ENCODE measurements at regions not wholly inside any gene's neighbourhood (a gene's known extent, or its start where the extent isn't known, plus 50 kb on each side); places are given as distances from the start of the nearest gene placed in this dataset.

DNA sequence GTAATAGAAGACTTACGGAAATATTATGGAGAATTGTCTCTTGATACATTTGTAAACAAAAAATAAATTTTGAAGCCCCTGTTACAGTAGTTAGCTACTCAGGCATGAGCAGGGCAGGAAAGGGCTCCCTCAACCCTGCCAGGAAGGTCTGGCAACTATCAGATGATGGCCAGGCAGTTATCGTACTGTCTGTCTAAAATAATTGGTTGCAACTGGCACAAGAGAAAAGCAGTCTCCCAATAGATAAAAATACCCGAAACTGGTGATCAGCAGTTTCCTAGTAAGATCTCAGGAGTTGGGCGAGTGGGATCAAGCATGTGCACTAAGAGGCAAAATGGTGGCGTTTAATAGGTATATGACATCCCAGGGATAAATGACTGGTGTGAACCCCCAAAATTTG lies 1336.3 kb downstream of the C4orf33 start:
- TF ChIP-seq, protein P1, sequence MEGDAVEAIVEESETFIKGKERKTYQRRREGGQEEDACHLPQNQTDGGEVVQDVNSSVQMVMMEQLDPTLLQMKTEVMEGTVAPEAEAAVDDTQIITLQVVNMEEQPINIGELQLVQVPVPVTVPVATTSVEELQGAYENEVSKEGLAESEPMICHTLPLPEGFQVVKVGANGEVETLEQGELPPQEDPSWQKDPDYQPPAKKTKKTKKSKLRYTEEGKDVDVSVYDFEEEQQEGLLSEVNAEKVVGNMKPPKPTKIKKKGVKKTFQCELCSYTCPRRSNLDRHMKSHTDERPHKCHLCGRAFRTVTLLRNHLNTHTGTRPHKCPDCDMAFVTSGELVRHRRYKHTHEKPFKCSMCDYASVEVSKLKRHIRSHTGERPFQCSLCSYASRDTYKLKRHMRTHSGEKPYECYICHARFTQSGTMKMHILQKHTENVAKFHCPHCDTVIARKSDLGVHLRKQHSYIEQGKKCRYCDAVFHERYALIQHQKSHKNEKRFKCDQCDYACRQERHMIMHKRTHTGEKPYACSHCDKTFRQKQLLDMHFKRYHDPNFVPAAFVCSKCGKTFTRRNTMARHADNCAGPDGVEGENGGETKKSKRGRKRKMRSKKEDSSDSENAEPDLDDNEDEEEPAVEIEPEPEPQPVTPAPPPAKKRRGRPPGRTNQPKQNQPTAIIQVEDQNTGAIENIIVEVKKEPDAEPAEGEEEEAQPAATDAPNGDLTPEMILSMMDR (IDR thresholded peaks at IDR 0.05; ENCODE audit: control extremely low read depth, extremely low read depth, low read depth, missing control alignments), result no peak
- ChIA-PET CTCF (no interaction called here), POLR2A (no interaction called here)
- no peak for DNase-seq (ENCODE audit: extremely low spot score)

DNA sequence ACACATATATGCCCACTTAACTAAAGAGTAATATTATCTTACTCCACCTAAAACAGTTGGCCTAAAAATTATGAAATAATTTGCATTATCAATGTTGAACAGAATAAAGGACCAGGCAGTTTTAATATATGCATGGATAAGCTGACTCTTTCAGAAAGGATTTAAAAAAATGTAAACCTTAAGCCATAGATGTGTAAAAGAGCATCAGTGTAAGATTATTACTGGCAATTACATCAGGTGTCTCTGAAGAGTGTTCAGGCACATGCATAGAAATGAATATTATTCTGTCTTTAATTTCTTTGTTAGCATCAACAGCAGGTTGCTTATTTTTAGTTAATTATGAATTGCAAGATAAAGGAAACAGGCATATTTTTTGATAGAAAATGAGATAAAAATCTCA lies 1353.8 kb downstream of the C4orf33 start:
- DNase-seq (ENCODE audit: extremely low spot score), result no peak
- TF ChIP-seq, protein P1 (IDR thresholded peaks at IDR 0.05; ENCODE audit: control extremely low read depth, extremely low read depth, low read depth, missing control alignments), result no peak
- CTCF ChIA-PET, result no interaction called here
- POLR2A ChIA-PET, result no interaction called here

GRCh38 chr4:130468340-130468739 lies 1372.4 kb downstream of the C4orf33 start:
- TF ChIP-seq, protein P1 (IDR thresholded peaks at IDR 0.05; ENCODE audit: control extremely low read depth, extremely low read depth, low read depth, missing control alignments), result no peak
- CTCF ChIA-PET, result interaction anchor here (1.0 kb wide), 1 partner anchor 8 kb away, joined by 3 read pairs; no protein-coding TSS in a partner anchor
- DNase-seq (ENCODE audit: extremely low spot score), result no peak
- POLR2A ChIA-PET, result no interaction called here

DNA sequence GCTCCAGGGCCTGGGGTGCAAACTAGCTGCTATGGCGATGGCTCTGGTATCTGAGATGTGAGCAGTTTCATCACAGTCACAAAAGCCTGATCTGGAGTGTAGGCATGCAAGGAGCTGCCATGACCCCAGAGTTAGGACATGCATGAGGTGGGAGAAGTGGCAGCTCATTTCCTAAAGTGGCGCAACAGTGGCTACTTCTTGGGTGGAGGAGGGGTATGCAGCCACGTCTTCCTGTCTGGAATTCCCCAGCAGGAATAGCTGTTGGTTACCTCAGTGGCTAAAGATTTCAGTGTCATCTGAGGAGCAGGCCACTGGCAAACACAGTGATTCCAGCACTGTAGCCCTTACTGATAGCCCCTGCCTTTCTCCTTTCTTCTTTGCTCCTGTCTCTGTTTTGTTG lies 1382.5 kb downstream of the C4orf33 start:
- CTCF ChIA-PET, result no interaction called here
- TF ChIP-seq, protein P1 (IDR thresholded peaks at IDR 0.05; ENCODE audit: control extremely low read depth, extremely low read depth, low read depth, missing control alignments), result no peak
- POLR2A ChIA-PET, result no interaction called here
- no peak for DNase-seq (ENCODE audit: extremely low spot score)

- no peak for DNase-seq (ENCODE audit: extremely low spot score)
- ChIA-PET POLR2A (no interaction called here), CTCF (no interaction called here)
- TF ChIP-seq, protein P1 (IDR thresholded peaks at IDR 0.05; ENCODE audit: control extremely low read depth, extremely low read depth, low read depth, missing control alignments), result no peak
Observed at GRCh38 chr4:130479020-130479419, 1383.1 kb downstream of the C4orf33 start.

- no peak for DNase-seq (ENCODE audit: extremely low spot score)
- CTCF ChIA-PET, result no interaction called here
- POLR2A ChIA-PET, result no interaction called here
- TF ChIP-seq, protein P1 (IDR thresholded peaks at IDR 0.05; ENCODE audit: control extremely low read depth, extremely low read depth, low read depth, missing control alignments), result no peak
Observed at GRCh38 chr4:130479674-130480073, 1383.7 kb downstream of the C4orf33 start.

- ChIA-PET POLR2A (no interaction called here), CTCF (interaction anchor here (1.3 kb wide), 1 partner anchor 8 kb away, joined by 5 read pairs; no protein-coding TSS in a partner anchor)
- TF ChIP-seq, protein P1 (IDR thresholded peaks at IDR 0.05; ENCODE audit: control extremely low read depth, extremely low read depth, low read depth, missing control alignments), result no peak
- no peak for DNase-seq (ENCODE audit: extremely low spot score)
Observed at GRCh38 chr4:130484826-130485225, 1388.9 kb downstream of the C4orf33 start.

All from GM10248 (cell line).